Dendritic cell treated with granulocyte-macrophage colony-stimulating factor and Interleukin-4, amounts not matched to agents 40 ng/mL and 50 ng/mL, for 4 days (primary cell): ENCODE measurements at regions not wholly inside any gene's neighbourhood (a gene's known extent, or its start where the extent isn't known, plus 50 kb on each side); places are given as distances from the start of the nearest gene placed in this dataset.

ENCODE experiments used
- H3K27ac Mint-ChIP-seq: one replicate; pipeline ENCODE4 v1.8.0; 2022; ENCODE audit warnings: mild to moderate bottlenecking, mixed read lengths
- H3K27me3 Mint-ChIP-seq: one replicate; pipeline ENCODE4 v1.8.0; 2022; ENCODE audit warnings: mild to moderate bottlenecking, mixed read lengths
- H3K36me3 Mint-ChIP-seq: one replicate; pipeline ENCODE4 v1.8.0; 2022; ENCODE audit warnings: low read depth, mixed read lengths
- H3K4me1 Mint-ChIP-seq: one replicate; pipeline ENCODE4 v1.8.0; 2022; ENCODE audit warnings: low read depth, mixed read lengths
- H3K4me3 Mint-ChIP-seq: one replicate; pipeline ENCODE4 v1.8.0; 2022; ENCODE audit warnings: mild to moderate bottlenecking, moderate library complexity, mixed read lengths
- H3K9me3 Mint-ChIP-seq: one replicate; pipeline ENCODE4 v1.8.0; 2022; ENCODE audit warnings: mixed read lengths
- intact Hi-C: fragments of 100-400 bp; cut with micrococcal nuclease; formaldehyde crosslinking; loops from one replicate; pipeline ENCODE4 v1.15.0; 2022

DNA sequence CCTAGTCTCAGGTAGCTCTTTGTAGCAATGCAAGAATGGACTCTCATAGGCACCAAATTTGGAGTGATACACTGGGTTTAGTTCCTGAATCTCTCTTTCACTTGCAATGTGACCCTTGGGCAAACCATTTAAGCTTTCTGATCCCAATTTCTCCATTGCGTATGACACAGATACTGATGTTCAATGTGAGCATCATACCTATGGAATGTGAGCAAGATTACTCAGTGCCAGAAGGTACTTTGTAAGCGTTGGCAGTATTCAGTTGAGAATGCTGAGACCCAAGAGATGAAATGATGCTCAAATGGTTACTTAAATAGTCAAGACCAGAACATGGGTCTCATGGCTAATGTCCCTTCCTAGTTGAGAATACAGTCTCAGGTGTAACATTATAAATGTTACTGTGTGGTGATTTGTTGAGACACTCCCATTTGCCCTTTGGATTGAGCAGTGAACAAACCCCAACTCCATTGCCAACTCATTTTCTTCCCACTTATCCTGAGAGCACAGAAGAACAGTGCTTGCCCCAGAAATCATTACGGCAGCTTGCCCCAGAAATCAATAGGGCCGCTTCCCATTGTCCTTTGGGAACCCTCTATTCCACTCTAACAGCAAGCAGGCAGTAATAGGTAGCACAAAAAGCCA is 134.1 kb downstream of the SOX9 start:
- peaks cover 16% of the 10 kb centered on the region for H3K9me3 Mint-ChIP-seq
- H3K36me3 Mint-ChIP-seq, result no peaks in the 10 kb centered on the region
- no peak overlapping the region for H3K27ac Mint-ChIP-seq
- intact Hi-C loops, result no loop called here
- H3K27me3 Mint-ChIP-seq, result no peaks in the 10 kb centered on the region
- no peaks in the 10 kb centered on the region for H3K4me1 Mint-ChIP-seq
- no peak overlapping the region for H3K4me3 Mint-ChIP-seq

DNA sequence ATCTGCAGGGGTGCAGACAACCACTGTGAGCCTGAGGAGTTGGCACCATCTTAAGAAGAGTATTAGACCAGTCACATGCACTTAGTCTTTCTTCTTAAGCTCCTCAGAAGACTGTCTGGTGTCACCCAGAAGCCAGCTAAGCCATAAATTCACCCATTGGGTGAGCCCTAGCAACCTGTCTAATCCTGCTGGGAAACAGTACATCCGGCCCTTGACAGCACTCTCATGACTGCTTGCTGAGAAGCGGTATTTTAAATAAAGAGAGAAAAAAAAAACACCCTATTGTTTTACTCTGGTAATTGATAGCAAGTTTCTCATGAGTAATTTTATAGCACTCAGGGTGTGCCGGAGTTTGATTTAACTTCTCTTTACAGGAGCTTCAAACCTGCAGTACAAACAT is 134.7 kb downstream of the SOX9 start:
- no peaks in the 10 kb centered on the region for H3K27me3 Mint-ChIP-seq
- intact Hi-C loops, result no loop called here
- H3K36me3 Mint-ChIP-seq, result no peaks in the 10 kb centered on the region
- no peaks in the 10 kb centered on the region for H3K4me1 Mint-ChIP-seq
- H3K4me3 Mint-ChIP-seq, result no peak overlapping the region
- no peak overlapping the region for H3K27ac Mint-ChIP-seq
- peaks cover 16% of the 10 kb centered on the region for H3K9me3 Mint-ChIP-seq

DNA sequence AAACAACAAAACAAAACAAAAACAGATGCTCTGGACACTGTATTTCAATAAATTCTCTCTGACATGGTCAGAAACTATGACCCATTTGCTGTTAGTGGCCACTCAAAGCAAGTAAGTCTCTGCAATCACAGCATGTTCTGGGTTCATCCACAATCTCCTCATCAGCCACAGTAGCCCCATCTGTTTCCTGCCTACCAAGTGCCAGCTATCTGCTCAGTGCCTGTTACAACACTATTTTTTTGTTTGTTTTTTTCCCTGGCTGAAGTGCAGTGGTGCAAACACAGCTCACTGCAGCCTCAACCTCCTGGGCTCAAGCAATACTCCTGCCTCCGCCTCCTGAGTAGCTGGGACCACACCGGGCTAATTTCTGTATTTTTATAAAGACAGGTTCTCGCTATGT is 137.9 kb downstream of the SOX9 start:
- intact Hi-C loops, result no loop called here
- Mint-ChIP-seq H3K36me3 (no peaks in the 10 kb centered on the region), H3K9me3 (peaks cover 12% of the 10 kb centered on the region), H3K27me3 (no peaks in the 10 kb centered on the region), H3K27ac (no peak overlapping the region), H3K4me1 (no peaks in the 10 kb centered on the region), H3K4me3 (no peak overlapping the region)

DNA sequence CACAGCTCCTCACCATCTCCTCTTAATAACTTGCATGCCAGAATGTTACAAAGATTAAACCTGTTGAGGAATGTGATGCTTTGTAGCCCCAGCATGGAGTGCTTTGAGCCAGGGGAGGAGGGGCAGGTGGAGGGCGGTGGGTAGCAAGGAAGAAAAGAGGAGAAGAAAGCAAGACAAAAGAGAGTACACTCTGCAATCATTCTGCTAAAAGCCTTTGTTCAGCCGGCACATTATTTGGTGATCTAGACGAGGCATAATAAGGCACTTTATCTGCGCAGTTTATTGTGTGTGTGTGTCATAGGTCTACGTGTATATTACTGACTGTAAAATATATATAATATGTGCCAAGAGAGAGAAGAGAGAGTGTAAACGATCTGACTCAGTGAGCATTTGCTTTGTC is 139.1 kb downstream of the SOX9 start:
- Mint-ChIP-seq H3K4me1 (no peaks in the 10 kb centered on the region), H3K4me3 (no peak overlapping the region), H3K27ac (no peak overlapping the region), H3K27me3 (no peaks in the 10 kb centered on the region), H3K9me3 (peaks cover under 1% of the 10 kb centered on the region), H3K36me3 (no peaks in the 10 kb centered on the region)
- intact Hi-C loops, result no loop called here

DNA sequence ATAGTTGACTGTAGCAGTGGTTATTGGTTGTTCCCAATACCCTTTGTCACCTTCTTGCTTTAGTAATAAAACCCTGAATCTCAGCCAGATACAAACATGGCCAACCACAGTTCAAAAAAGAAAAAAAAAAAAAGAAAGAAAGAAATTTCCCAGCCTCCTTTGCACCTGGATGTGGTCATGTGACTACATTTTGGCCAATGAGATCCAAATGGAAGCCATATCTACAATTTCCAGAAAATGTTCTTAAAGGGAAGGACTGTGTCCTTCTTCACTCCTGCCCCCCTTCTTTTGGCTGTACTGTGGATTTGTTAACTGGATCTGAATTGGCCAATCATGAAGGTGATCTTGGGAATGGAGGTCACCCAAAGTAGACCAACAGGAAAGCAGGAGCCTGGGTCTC is 141.9 kb downstream of the SOX9 start:
- Mint-ChIP-seq H3K27me3 (no peaks in the 10 kb centered on the region), H3K36me3 (no peaks in the 10 kb centered on the region), H3K4me1 (no peaks in the 10 kb centered on the region), H3K4me3 (no peak overlapping the region), H3K9me3 (no peaks in the 10 kb centered on the region), H3K27ac (no peak overlapping the region)
- intact Hi-C loops, result no loop called here

DNA sequence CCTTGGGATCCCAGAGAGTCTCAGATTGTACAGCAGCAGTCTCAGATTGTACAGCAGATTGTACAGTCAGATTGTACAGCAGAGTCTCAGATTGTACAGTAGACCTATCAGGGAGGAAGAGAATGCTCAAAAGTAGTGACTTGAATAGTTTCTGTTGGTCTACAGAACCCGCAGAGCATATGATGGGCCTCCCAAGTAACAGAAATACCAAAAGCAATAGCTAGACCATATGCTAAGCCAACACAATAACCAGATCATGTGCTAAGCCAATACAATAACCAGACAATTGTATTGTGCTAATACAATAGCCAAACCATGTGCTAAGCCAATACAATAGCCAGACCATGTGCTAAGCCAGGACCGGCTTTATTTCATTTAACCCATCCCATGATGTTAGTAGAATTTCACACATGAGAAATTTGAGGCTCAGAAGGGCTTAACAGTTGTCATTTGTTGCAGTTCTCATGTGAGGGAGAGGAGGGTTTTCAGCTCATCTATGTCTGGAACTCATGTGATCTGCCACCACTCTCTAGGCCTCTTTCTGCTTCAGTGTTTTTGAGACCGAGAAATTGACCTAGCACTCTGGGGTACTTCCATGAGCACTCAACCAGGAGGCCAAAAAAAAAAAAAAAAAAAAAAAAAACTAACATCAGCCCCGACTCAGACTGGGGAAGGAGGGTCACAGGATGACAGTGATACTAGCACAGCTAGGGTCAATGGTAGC is 144.0 kb downstream of the SOX9 start:
- no peaks in the 10 kb centered on the region for H3K9me3 Mint-ChIP-seq
- H3K4me3 Mint-ChIP-seq, result no peak overlapping the region
- no peak overlapping the region for H3K27ac Mint-ChIP-seq
- H3K36me3 Mint-ChIP-seq, result no peaks in the 10 kb centered on the region
- no peaks in the 10 kb centered on the region for H3K4me1 Mint-ChIP-seq
- H3K27me3 Mint-ChIP-seq, result no peaks in the 10 kb centered on the region
- intact Hi-C loops, result no loop called here

DNA sequence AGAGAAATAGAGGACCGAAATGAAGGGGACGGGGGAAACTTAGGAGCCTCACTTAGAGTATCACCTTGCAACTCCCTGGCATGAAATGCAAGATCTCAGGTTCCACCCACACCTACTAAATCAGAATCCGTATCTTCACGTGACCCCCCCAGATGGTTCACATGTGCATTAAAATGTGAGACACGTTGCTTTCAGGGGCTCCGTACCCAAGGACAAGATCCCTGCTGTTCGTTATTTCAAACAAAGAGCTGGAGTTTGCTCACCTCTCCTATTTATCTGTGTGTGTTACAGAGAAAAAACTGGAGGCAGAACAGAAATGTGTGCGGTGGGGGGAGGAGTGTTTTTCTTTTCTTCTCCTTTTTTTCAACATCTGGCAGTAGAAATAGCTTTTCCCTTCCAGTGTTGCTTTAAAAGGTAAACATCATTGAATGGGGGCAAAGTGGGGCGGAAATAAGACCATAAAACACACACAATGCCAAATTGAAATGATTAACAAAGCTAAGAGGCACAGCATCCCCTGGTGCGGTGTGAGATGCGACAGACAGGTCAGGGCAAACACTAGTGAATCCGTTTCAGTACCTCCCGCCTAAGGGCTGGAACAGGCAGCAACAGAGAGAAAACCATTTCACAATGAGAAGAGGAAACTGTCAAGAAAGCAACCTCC is 145.4 kb downstream of the SOX9 start:
- no peak overlapping the region for H3K4me3 Mint-ChIP-seq
- H3K9me3 Mint-ChIP-seq, result no peaks in the 10 kb centered on the region
- H3K27me3 Mint-ChIP-seq, result no peaks in the 10 kb centered on the region
- no peaks in the 10 kb centered on the region for H3K36me3 Mint-ChIP-seq
- no peaks in the 10 kb centered on the region for H3K4me1 Mint-ChIP-seq
- no peak overlapping the region for H3K27ac Mint-ChIP-seq
- intact Hi-C loops, result no loop called here

DNA sequence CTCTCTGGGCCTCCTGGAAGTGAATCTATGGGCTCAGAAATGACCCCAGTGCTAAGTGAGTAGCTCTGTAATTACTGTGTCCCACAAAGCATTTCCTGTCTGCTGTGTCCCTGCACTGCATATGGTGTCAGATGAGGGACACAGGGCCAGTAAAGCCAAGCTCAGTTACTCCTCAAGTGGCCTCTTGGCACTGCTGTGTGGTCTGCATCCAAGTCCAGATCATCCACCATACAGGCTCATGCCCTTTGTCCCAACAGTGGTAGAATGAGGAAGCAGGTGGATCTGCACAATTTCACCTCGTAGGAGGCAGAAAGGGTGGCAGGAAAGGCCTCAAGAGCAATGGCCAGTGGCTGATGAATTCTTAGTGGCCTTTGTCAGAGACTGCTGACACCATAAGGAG is 146.8 kb downstream of the SOX9 start:
- H3K27ac Mint-ChIP-seq, result no peak overlapping the region
- no peaks in the 10 kb centered on the region for H3K27me3 Mint-ChIP-seq
- H3K4me1 Mint-ChIP-seq, result no peaks in the 10 kb centered on the region
- intact Hi-C loops, result no loop called here
- no peaks in the 10 kb centered on the region for H3K9me3 Mint-ChIP-seq
- H3K36me3 Mint-ChIP-seq, result no peaks in the 10 kb centered on the region
- no peak overlapping the region for H3K4me3 Mint-ChIP-seq

DNA sequence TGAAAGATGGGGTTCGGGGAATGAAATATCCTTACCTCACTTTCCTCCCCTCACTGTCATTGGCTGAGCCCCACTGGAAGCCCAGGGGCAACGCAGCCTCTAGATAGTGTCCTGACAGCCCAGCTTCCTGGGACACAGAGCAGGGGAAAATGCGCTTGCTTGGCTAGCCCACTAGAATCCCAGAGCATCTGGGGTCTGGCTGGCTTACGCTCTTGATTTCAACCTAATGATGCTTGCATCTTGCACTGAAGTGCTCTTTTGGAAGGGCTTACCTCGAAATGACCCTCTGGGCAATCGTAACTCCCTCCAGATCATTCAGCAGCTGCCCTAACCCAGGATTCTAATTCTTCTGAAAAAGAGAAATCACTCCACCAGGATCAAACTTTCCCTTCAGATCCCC is 147.6 kb downstream of the SOX9 start:
- peaks cover 5% of the 10 kb centered on the region for H3K9me3 Mint-ChIP-seq
- intact Hi-C loops, result no loop called here
- H3K27ac Mint-ChIP-seq, result no peak overlapping the region
- no peaks in the 10 kb centered on the region for H3K36me3 Mint-ChIP-seq
- H3K4me1 Mint-ChIP-seq, result no peaks in the 10 kb centered on the region
- H3K27me3 Mint-ChIP-seq, result no peaks in the 10 kb centered on the region
- H3K4me3 Mint-ChIP-seq, result no peak overlapping the region

DNA sequence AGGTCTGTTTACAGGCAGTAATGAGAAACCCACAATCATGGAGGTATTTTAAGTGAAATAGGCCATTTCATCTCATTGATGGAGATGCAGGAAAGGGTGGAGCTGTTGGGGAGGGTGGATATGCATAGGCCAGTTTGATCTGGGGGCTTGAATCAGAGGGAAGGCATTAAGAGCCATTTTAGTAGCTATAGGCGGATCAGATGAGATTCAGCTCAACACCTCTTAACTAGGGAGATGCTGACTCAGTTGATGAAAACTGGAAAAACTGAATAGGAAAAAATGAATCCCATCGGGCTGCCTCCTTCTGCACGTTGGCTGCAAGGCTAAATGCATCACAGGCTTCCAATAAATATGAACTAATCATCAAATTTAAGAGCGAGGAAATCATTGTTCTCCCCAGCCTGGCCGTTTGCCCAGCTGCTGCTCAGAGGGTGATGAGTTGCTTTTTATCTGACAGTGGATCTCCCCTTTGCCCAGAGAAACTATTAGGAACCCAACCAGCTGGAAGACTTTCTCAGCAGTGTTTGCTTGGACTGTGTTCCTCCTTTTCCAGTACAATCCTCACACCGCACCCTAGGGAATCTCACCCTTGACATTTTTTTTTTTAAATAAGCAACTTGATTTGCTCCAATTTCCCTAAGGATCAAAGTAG is 149.6 kb downstream of the SOX9 start:
- intact Hi-C loops, result no loop called here
- H3K4me1 Mint-ChIP-seq, result no peaks in the 10 kb centered on the region
- H3K36me3 Mint-ChIP-seq, result no peaks in the 10 kb centered on the region
- H3K4me3 Mint-ChIP-seq, result no peak overlapping the region
- no peak overlapping the region for H3K27ac Mint-ChIP-seq
- peaks cover 12% of the 10 kb centered on the region for H3K9me3 Mint-ChIP-seq
- no peaks in the 10 kb centered on the region for H3K27me3 Mint-ChIP-seq

DNA sequence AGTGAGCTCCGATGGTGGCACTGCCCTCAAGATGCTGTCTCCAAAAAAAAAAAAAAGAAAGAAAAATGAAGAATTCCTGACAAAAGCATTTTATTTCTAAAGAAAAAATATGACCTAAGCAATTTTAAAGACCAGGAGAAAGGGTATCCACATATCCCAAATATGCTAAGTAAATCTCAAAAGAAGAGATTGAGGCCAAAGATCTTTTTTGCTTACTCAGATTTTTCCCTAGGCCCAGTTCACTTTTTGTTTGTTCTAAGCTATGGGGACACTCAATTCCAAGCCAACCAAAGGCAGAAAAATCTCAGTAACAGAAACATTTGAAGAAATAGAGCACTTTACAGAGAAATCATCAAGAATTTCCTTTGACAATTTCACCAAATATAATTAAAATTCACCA is 150.8 kb downstream of the SOX9 start:
- Mint-ChIP-seq H3K9me3 (peaks cover 24% of the 10 kb centered on the region), H3K4me3 (no peak overlapping the region), H3K4me1 (no peaks in the 10 kb centered on the region), H3K27ac (no peak overlapping the region), H3K36me3 (no peaks in the 10 kb centered on the region), H3K27me3 (no peaks in the 10 kb centered on the region)
- intact Hi-C loops, result no loop called here

DNA sequence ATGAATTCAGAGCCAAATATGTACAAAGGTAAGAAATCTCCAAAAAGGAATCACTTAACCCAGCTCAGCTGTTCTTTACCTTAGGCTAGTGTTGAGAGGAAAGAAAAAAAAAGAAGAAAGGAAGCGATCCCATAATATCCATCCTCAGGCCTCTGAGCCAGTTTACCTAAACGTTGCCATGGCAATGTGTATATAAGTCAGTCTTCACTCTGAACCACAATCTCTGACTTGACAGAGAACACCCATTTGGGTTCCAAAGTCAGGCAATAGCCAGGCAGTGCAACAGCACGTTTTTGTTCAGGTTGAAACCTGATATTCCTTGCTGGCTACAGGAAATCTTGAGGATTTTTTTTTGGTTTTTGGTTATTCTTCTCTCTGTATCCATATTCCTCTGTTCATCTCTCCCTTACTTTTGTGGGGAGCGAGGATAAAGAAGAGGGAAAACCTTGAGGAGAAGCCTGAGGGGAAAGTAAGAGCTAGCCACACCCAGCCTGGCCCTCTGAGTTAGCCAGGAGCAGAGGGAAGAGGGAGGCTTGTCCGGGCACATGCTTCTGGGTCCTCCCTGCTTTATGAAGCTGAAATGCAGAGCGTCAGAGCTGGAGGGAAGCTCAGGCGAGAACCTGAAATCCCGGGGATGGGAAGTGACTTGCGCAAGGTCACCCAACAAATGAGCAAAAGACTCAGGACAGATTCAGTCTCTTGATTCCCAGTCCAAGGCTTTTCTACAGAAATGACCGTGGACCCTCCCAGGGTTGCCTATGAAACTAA is 152.7 kb downstream of the SOX9 start:
- Mint-ChIP-seq H3K4me3 (no peak overlapping the region), H3K9me3 (peaks cover 26% of the 10 kb centered on the region), H3K36me3 (no peaks in the 10 kb centered on the region), H3K4me1 (no peaks in the 10 kb centered on the region), H3K27me3 (no peaks in the 10 kb centered on the region), H3K27ac (no peak overlapping the region)
- intact Hi-C loops, result no loop called here

DNA sequence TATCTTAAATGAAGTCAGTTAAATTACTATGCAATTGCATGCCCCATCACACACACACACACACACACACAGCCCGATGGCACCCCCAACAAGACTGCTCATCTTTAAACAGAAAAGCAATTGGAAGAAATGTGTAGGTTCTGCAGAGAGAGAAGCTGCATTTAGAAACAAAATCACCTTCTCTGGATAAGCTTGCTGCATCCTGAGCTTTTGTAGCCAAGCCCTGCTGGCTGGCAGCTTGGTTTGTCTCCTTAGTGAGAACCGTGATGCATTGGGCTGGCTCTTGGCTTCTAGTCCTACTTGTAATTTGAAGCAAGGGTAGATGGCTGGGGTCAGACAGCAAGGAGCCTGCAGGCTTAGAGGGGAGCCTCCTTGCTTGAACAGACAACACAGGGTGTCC is 153.8 kb downstream of the SOX9 start:
- no peak overlapping the region for H3K4me3 Mint-ChIP-seq
- no peaks in the 10 kb centered on the region for H3K27me3 Mint-ChIP-seq
- H3K36me3 Mint-ChIP-seq, result no peaks in the 10 kb centered on the region
- no peak overlapping the region for H3K27ac Mint-ChIP-seq
- H3K4me1 Mint-ChIP-seq, result no peaks in the 10 kb centered on the region
- intact Hi-C loops, result no loop called here
- peaks cover 26% of the 10 kb centered on the region for H3K9me3 Mint-ChIP-seq

DNA sequence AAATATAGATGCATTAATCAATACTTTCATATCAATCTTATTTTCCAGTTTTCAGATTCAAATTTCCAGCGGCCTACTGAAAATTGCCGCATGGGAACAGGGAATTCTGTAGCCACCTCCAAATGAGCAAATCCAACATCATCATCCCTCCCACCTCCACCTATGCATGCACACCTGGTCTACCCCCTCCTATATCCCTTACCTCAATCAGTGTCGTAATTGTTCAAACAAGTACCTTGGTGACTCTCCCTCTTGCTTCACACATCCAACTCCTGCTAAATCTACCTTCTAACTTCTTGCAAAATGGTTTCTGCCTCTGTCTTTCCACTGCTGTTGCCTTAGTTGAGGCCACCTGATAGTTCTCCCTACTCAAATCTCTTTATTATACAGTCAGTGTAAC is 160.1 kb downstream of the SOX9 start:
- no peak overlapping the region for H3K27ac Mint-ChIP-seq
- H3K27me3 Mint-ChIP-seq, result no peaks in the 10 kb centered on the region
- no peak overlapping the region for H3K4me3 Mint-ChIP-seq
- no peaks in the 10 kb centered on the region for H3K36me3 Mint-ChIP-seq
- intact Hi-C loops, result no loop called here
- peaks cover 9% of the 10 kb centered on the region for H3K9me3 Mint-ChIP-seq
- no peaks in the 10 kb centered on the region for H3K4me1 Mint-ChIP-seq
